ENCODE measurements at regions not wholly inside any gene's neighbourhood (a gene's known extent, or its start where the extent isn't known, plus 50 kb on each side); places are given as distances from the start of the nearest gene placed in this dataset.

GRCh38 chr7:96531331-96531730 lies 178.3 kb downstream of the SEM1 start (continued):
- TF ChIP-seq USF2 (IDR thresholded peaks at IDR 0.05; ENCODE audit: borderline replicate concordance, low read depth, low read length) (no peak), PAX8 (IDR thresholded peaks at IDR 0.05) (no peak), POU2F2 (IDR thresholded peaks at IDR 0.05; ENCODE audit: borderline replicate concordance, low read depth, low read length) (no peak), RELA (IDR thresholded peaks at IDR 0.05; ENCODE audit: borderline replicate concordance, partially characterized antibody) (no peak), DPF2 (IDR thresholded peaks at IDR 0.05) (no peak)

- ChIA-PET SMC1A (ENCODE audit: uncharacterized antibody, unreplicated experiment) (no interaction called here), POLR2A (no interaction called here), CTCF (interaction anchor here (0.7 kb wide), 1 partner anchor 162 kb away, joined by 3 read pairs; no protein-coding TSS in a partner anchor), RAD21 (ENCODE audit: unreplicated experiment) (no interaction called here)
- no peak for FAIRE-seq
- no peaks in the 10 kb centered on the region for H3K4me1 ChIP-seq (ENCODE audit: control insufficient read depth, insufficient read depth, low read length)
- H3K9ac ChIP-seq (ENCODE audit: control insufficient read depth, insufficient read depth, low read length) = no peak overlapping the region
- H3K4me3 ChIP-seq = no peak overlapping the region
- H2AFZ ChIP-seq (ENCODE audit: control insufficient read depth, low read depth, low read length) = no peak overlapping the region
- in situ Hi-C loops (cut with MboI) (no loop called here), intact Hi-C loops (cut with micrococcal nuclease; ENCODE audit: unreplicated experiment) (no loop called here)
- ATAC-seq = no peak
- H3K9me3 ChIP-seq (replicated peaks; ENCODE audit: control insufficient read depth, insufficient read depth, low read length) = no peaks in the 10 kb centered on the region
- BruUV-seq (replicated peaks) = no TSS peak
- no peak overlapping the region for H3K27ac ChIP-seq (ENCODE audit: control insufficient read depth, insufficient read depth)
- no peak overlapping the region for H3K4me2 ChIP-seq (ENCODE audit: control insufficient read depth, insufficient read depth)
- no peak for DNase-seq (ENCODE audit: low read depth, low spot score)
- no peaks in the 10 kb centered on the region for H3K36me3 ChIP-seq (ENCODE audit: control insufficient read depth in 2 of 2, insufficient read depth in 2 of 2, low read length in 1 of 2)
- H3K27me3 ChIP-seq (replicated peaks in 1 of 2; ENCODE audit: control insufficient read depth in 2 of 2, insufficient read depth in 2 of 2, low read length in 1 of 2) = no peaks in the 10 kb centered on the region; a peak in 2 of 4 replicates
- no peaks in the 10 kb centered on the region for H4K20me1 ChIP-seq (ENCODE audit: control insufficient read depth, insufficient read depth)
- H3K79me2 ChIP-seq (ENCODE audit: control insufficient read depth, insufficient read depth, low read length) = no peaks in the 10 kb centered on the region
- 92% methylated on average over 1 of the region's 1 CpG for WGBS (ENCODE audit: insufficient coverage, insufficient replicate concordance, low lambda C conversion rate, missing lambda C conversion rate)
- TF ChIP-seq FOXM1 (IDR thresholded peaks at IDR 0.05; ENCODE audit: low read depth, low read length) (no peak), MYC (IDR thresholded peaks at IDR 0.05; ENCODE audit: insufficient read depth, insufficient read length, insufficient replicate concordance, low read length, severe bottlenecking) (no peak), NKRF (conservative IDR thresholded peaks at IDR 0.05) (no peak), PRDM15 (CRISPR knock-in tag; IDR thresholded peaks at IDR 0.05) (no peak), CBFB (IDR thresholded peaks at IDR 0.05; ENCODE audit: low read depth) (no peak), BMI1 (IDR thresholded peaks at IDR 0.05; ENCODE audit: borderline replicate concordance) (no peak), MAX (IDR thresholded peaks at IDR 0.05; ENCODE audit: low read depth, low read length) (no peak), BHLHE40 (IDR thresholded peaks at IDR 0.05; ENCODE audit: borderline replicate concordance in 1 of 2, low read depth in 2 of 2, low read length in 1 of 2) (no peak)
Observed at GRCh38 chr7:96530786-96531185, 178.9 kb downstream of the SEM1 start.

Data from GM12878 (cell line).